K562 (cell line): ENCODE measurements at regions not wholly inside any gene's neighbourhood (a gene's known extent, or its start where the extent isn't known, plus 50 kb on each side); places are given as distances from the start of the nearest gene placed in this dataset.

ENCODE experiments used
- ATAC-seq: fragments of 200-7000 bp; cut with Tn5 transposase; 3 replicates; pipeline ENCODE4 v1.9.1; 2020; ENCODE audit warnings: moderate library complexity
- BruUV-seq: library from RNA; stranded (reverse); fragments of 400-500 nt; replicated peaks from 2 replicates; lab custom pipeline; 2021; lab: Mats Ljungman, UMichigan
- CTCF ChIA-PET: fragments of 300-600 bp; formaldehyde crosslinking; extraction: SDS; loops from one replicate; lab custom pipeline; 2021; ENCODE audit warnings: low intra/inter-chr PET ratio; lab: Yijun Ruan, JAX
- POLR2A ChIA-PET: fragments of 300-600, 350-650 bp; sonication (Branson Sonifier 250); formaldehyde crosslinking; extraction: SDS; loops from one replicate; lab custom pipeline; 2021; ENCODE audit warnings: antibody characterized with exemption, inconsistent platforms; lab: Yijun Ruan, JAX
- DNase-seq, 4 experiments: peaks; one replicate each; pipeline versions ENCODE4 v3.0.0 to v3.0.0-alpha.2; 2011 to 2018; ENCODE audit warnings: low spot score in 3 of 4, mixed read lengths in 3 of 4; ENCODE audit errors: extremely low read depth in 1 of 4
- FAIRE-seq: peaks from 2 replicates; lab custom pipeline; 2011; peaks lifted over from hg19 to GRCh38; lab: Jason Lieb, UNC
- H2AFZ ChIP-seq: 2 replicates; pipeline ENCODE4 v1.6.0; 2011; ENCODE audit warnings: low read depth, low read length, control low read depth, inconsistent platforms
- H3K27ac ChIP-seq: fragments of 200-600 bp; 3 replicates; pipeline ENCODE4 v1.8.0; 2011; ENCODE audit warnings: low read depth, mild to moderate bottlenecking, control low read depth, inconsistent platforms, low read length, moderate library complexity, mixed read lengths; ENCODE audit errors: extremely low read depth
- H3K27me3 ChIP-seq, 2 experiments: fragments of 300-600 bp in 1 of 2; 2 replicates in 1 of 2; 3 replicates in 1 of 2; pipeline versions ENCODE4 v1.6.0 to v1.8.0; 2011; ENCODE audit warnings: inconsistent platforms in 2 of 2, low read length in 2 of 2, mild to moderate bottlenecking in 1 of 2, mixed read lengths in 1 of 2, moderate library complexity in 1 of 2; ENCODE audit not compliant: control insufficient read depth in 2 of 2, insufficient read depth in 2 of 2
- H3K36me3 ChIP-seq: fragments of 300-600 bp; 3 replicates; pipeline ENCODE4 v1.8.0; 2011; ENCODE audit warnings: mild to moderate bottlenecking, low read length, inconsistent platforms; ENCODE audit not compliant: control insufficient read depth, insufficient read depth
- H3K4me1 ChIP-seq, 2 experiments: fragments of 200-600 bp in 1 of 2; replicated peaks in 1 of 2; 2 replicates in 1 of 2; 3 replicates in 1 of 2; pipeline versions ENCODE4 v1.5.1 to v1.8.0; 2011; ENCODE audit warnings: inconsistent platforms in 2 of 2, low read length in 2 of 2, mild to moderate bottlenecking in 1 of 2, mixed read lengths in 1 of 2, moderate library complexity in 1 of 2; ENCODE audit not compliant: control insufficient read depth in 2 of 2, insufficient read depth in 2 of 2
- H3K4me2 ChIP-seq: 2 replicates; pipeline ENCODE4 v1.6.1; 2011; ENCODE audit warnings: low read length, control low read depth, inconsistent platforms, mixed read lengths; ENCODE audit not compliant: insufficient read depth
- H3K4me3 ChIP-seq: fragments of 200-600 bp; sonication (generic), shearing (Covaris generic); 2 replicates; pipeline ENCODE4 v1.5.1; 2016; ENCODE audit warnings: control low read depth, inconsistent platforms
- H3K79me2 ChIP-seq: fragments of 200-600 bp; 3 replicates; pipeline ENCODE4 v1.8.0; 2011; ENCODE audit warnings: low read length, inconsistent platforms; ENCODE audit not compliant: control insufficient read depth, insufficient read depth
- H3K9ac ChIP-seq, 2 experiments: 2 replicates each; pipeline versions ENCODE4 v1.6.0 to v1.6.1; 2011; ENCODE audit warnings: low read depth in 2 of 2, low read length in 2 of 2, control low read depth in 1 of 2, inconsistent platforms in 1 of 2, mild to moderate bottlenecking in 1 of 2, mixed read lengths in 1 of 2; ENCODE audit not compliant: insufficient read depth in 1 of 2
- H3K9me1 ChIP-seq: one replicate; pipeline ENCODE4 v1.6.0; 2011; ENCODE audit warnings: inconsistent platforms, mild to moderate bottlenecking, low read length, moderate library complexity; ENCODE audit not compliant: control insufficient read depth, insufficient read depth
- H3K9me3 ChIP-seq: replicated peaks from 2 replicates; pipeline ENCODE4 v1.5.1; 2011; ENCODE audit warnings: low read depth, low read length, inconsistent platforms; ENCODE audit not compliant: control insufficient read depth, insufficient read depth
- H4K20me1 ChIP-seq: replicated peaks from 2 replicates; pipeline ENCODE4 v1.6.1; 2011; ENCODE audit warnings: low read length, inconsistent platforms, mixed read lengths; ENCODE audit not compliant: control insufficient read depth, insufficient read depth
- CEBPG ChIP-seq, 3 experiments: fragments of 200-800 bp in 1 of 3; sonication (Bioruptor generic) in 1 of 3; sonication (generic) in 1 of 3; formaldehyde crosslinking in 1 of 3; IDR thresholded peaks in 2 of 3; conservative IDR thresholded peaks in 1 of 3; 2 replicates each; pipeline versions ENCODE4 v1.6.1 to v1.8.0; 2016 to 2022; ENCODE audit warnings: missing compliant biosample characterization in 2 of 3, missing genetic modification characterization in 2 of 3, mild to moderate bottlenecking in 1 of 3, missing genetic modification reagents in 1 of 3
- CSDE1 ChIP-seq, 2 experiments: fragments of 450-650 bp; IDR thresholded peaks; 2 replicates each; pipeline ENCODE4 v1.6.1; 2016; ENCODE audit warnings: mild to moderate bottlenecking in 1 of 2
- ETV5 ChIP-seq: sonication (generic); formaldehyde crosslinking; IDR thresholded peaks from 2 replicates; pipeline ENCODE4 v1.4.0; 2020; ENCODE audit warnings: low read depth, mild to moderate bottlenecking, missing genetic modification reagents
- MXD1 ChIP-seq: fragments of 250-450 bp; sonication (Bioruptor Pico); IDR thresholded peaks from 2 replicates; pipeline ENCODE4 v1.8.0; 2021; ENCODE audit warnings: borderline replicate concordance, mild to moderate bottlenecking, moderate library complexity; ENCODE audit not compliant: poor library complexity, severe bottlenecking
- POLR2AphosphoS2 ChIP-seq: IDR thresholded peaks from 2 replicates; pipeline ENCODE4 v1.6.1; 2012; ENCODE audit warnings: low read length, improper control_type of control experiment
- RBM34 ChIP-seq: fragments of 200-400 bp; formaldehyde crosslinking; IDR thresholded peaks from 2 replicates; pipeline ENCODE4 v1.6.1; 2018; ENCODE audit warnings: low read length, borderline replicate concordance; ENCODE audit not compliant: insufficient read depth
- RFX1 ChIP-seq: fragments of 450-650 bp; IDR thresholded peaks from 2 replicates; pipeline ENCODE4 v1.6.1; 2016; ENCODE audit warnings: mild to moderate bottlenecking, moderate library complexity
- TBP ChIP-seq: optimal IDR thresholded peaks from 2 replicates; pipeline ENCODE3; 2011; ENCODE audit warnings: low read depth, low read length, improper control_type of control experiment
- TSC22D4 ChIP-seq: fragments of 450-650 bp; IDR thresholded peaks from 2 replicates; pipeline ENCODE4 v1.6.1; 2016; ENCODE audit warnings: missing genetic modification characterization, missing biosample characterization, control low read depth
- ZFPM2 ChIP-seq: fragments of 250-450 bp; sonication (Bioruptor Pico); IDR thresholded peaks from 2 replicates; pipeline ENCODE4 v1.5.1; 2022; ENCODE audit warnings: mild to moderate bottlenecking
- ZNF212 ChIP-seq: fragments of 450-650 bp; formaldehyde crosslinking; IDR thresholded peaks from 2 replicates; pipeline ENCODE4 v1.4.0; 2020; ENCODE audit warnings: mild to moderate bottlenecking
- WGBS: fragments of 100-300 bp; shearing (Covaris generic); methylation state at CpG from one replicate; pipeline ENCODE4 v1.1.6; 2016; ENCODE audit warnings: low coverage, mixed read lengths; ENCODE audit not compliant: insufficient coverage; ENCODE audit errors: missing lambda C conversion rate; 5-methylcytosine and 5-hydroxymethylcytosine counted together
- in situ Hi-C: fragments of 300-500 bp; cut with MboI; formaldehyde crosslinking; loops from 4 replicates; pipeline ENCODE4 v1.15.0; 2018; ENCODE audit warnings: inconsistent platforms, mixed read lengths
- intact Hi-C: fragments of 100-400 bp; cut with micrococcal nuclease; formaldehyde crosslinking; loops from 2 replicates; pipeline ENCODE4 v1.14.2; 2022

GRCh38 chr2:393711-394696, 106.1 kb upstream of the ALKAL2 start:
- in situ Hi-C loops, result no loop called here
- FAIRE-seq (no peak), ATAC-seq (no peak; the same call in 2 of the 3 replicates), DNase-seq (peak in 1 of 4 experiments; percentile 5)
- Histone ChIP-seq H3K9me1 (no peaks in the 10 kb centered on the region), H3K9me3 (peaks cover 6% of the 10 kb centered on the region), H2AFZ (no peak overlapping the region), H3K36me3 (no peaks in the 10 kb centered on the region), H3K4me2 (no peak overlapping the region), H3K27me3 (peaks cover 3 to 43% of the 10 kb centered on the region in 2 experiments; a peak in 3 of 5 replicates), H3K4me1 (no peaks in the 10 kb centered on the region; a peak in 1 of 5 replicates), H3K9ac (no peak overlapping the region), H3K27ac (no peak overlapping the region), H3K4me3 (no peak overlapping the region), H4K20me1 (no peaks in the 10 kb centered on the region), H3K79me2 (no peaks in the 10 kb centered on the region)
- CTCF ChIA-PET, result no interaction called here
- intact Hi-C loops, result no loop called here
- POLR2A ChIA-PET, result interaction anchor here (0.6 kb wide), 1 partner anchor 49 kb away, joined by 3 read pairs; no protein-coding TSS in a partner anchor
- BruUV-seq, result no TSS peak
- TF ChIP-seq CSDE1 (IDR thresholded peaks at IDR 0.05) (no peak), RFX1 (peak; percentile 59)
- 1% methylated on average over 34 of the region's 37 CpGs for WGBS

- peaks cover 3 to 47% of the 10 kb centered on the region in 2 experiments; a peak in 3 of 5 replicates for H3K27me3 ChIP-seq
- WGBS, result 0% methylated on average over 9 of the region's 9 CpGs
- CTCF ChIA-PET, result no interaction called here
- no peak for TF ChIP-seq CEBPG (CRISPR knock-in tag; IDR thresholded peaks at IDR 0.05)
- TF ChIP-seq CEBPG (tag; conservative IDR thresholded peaks at IDR 0.05 in 1 of 2, IDR thresholded peaks at IDR 0.05 in 1 of 2), result no peak
- TF ChIP-seq ETV5, result no peak
- no peak for TF ChIP-seq TSC22D4 (tag)
- TF ChIP-seq MXD1 (CRISPR knock-in tag), result no peak
- TF ChIP-seq RBM34, result no peak
- TF ChIP-seq ZNF212 (CRISPR knock-in tag), result no peak
- no peak for TF ChIP-seq POLR2AphosphoS2
- no peak for TF ChIP-seq ZFPM2 (CRISPR knock-in tag)
- no peak for TF ChIP-seq TBP
- no peak overlapping the region for H3K4me2 ChIP-seq
- FAIRE-seq, result no peak
- H3K79me2 ChIP-seq, result no peaks in the 10 kb centered on the region
- intact Hi-C loops (no loop called here), in situ Hi-C loops (no loop called here)
- no peak for ATAC-seq
- no peak overlapping the region for H3K9ac ChIP-seq
- BruUV-seq, result no TSS peak
- no peaks in the 10 kb centered on the region for H3K36me3 ChIP-seq
- no peaks in the 10 kb centered on the region; a peak in 1 of 5 replicates for H3K4me1 ChIP-seq
- no peak for DNase-seq
- POLR2A ChIA-PET, result no interaction called here
- H3K4me3 ChIP-seq, result no peak overlapping the region
- H2AFZ ChIP-seq, result no peak overlapping the region
- H3K9me1 ChIP-seq, result no peaks in the 10 kb centered on the region
- no peak overlapping the region for H3K27ac ChIP-seq
- H4K20me1 ChIP-seq, result no peaks in the 10 kb centered on the region
- peaks cover 6% of the 10 kb centered on the region for H3K9me3 ChIP-seq
Observed at GRCh38 chr2:392926-393280, 105.0 kb upstream of the ALKAL2 start.
